ENCODE measurements at regions not wholly inside any gene's neighbourhood (a gene's known extent, or its start where the extent isn't known, plus 50 kb on each side); places are given as distances from the start of the nearest gene placed in this dataset.

GRCh38 chr3:116569611-116570010 is 124.3 kb upstream of the LSAMP start:
- TF ChIP-seq POLR2AphosphoS5 (IDR thresholded peaks at IDR 0.05; ENCODE audit: low read depth, low read length) (no peak), TAF1 (IDR thresholded peaks at IDR 0.05; ENCODE audit: low read depth, low read length) (no peak), POLR2A (IDR thresholded peaks at IDR 0.05; ENCODE audit: low read depth, low read length) (no peak), SPI1 (IDR thresholded peaks at IDR 0.05; ENCODE audit: low read depth, low read length) (no peak)

All from GM12891 (cell line).